GM18909 (cell line): ENCODE measurements at regions not wholly inside any gene's neighbourhood (a gene's known extent, or its start where the extent isn't known, plus 50 kb on each side); places are given as distances from the start of the nearest gene placed in this dataset.

Experiments used
- ATAC-seq: cut with Tn5 transposase; IDR thresholded peaks from one replicate; pipeline ENCODE4 v1.9.1; 2021; ENCODE audit warnings: mild to moderate bottlenecking; ENCODE audit not compliant: unreplicated experiment, poor library complexity

- ATAC-seq, result peak; percentile 80
Observed at GRCh38 chr7:95669513-95669912, 73.2 kb upstream of the PDK4 start.

GRCh38 chr7:95668504-95669018 is 72.2 kb upstream of the PDK4 start:
- no peak for ATAC-seq

- no peak for ATAC-seq
Observed at GRCh38 chr7:95662987-95663386, 66.7 kb upstream of the PDK4 start.

- ATAC-seq, result no peak
Observed at GRCh38 chr7:95660023-95660434, 63.7 kb upstream of the PDK4 start.

DNA sequence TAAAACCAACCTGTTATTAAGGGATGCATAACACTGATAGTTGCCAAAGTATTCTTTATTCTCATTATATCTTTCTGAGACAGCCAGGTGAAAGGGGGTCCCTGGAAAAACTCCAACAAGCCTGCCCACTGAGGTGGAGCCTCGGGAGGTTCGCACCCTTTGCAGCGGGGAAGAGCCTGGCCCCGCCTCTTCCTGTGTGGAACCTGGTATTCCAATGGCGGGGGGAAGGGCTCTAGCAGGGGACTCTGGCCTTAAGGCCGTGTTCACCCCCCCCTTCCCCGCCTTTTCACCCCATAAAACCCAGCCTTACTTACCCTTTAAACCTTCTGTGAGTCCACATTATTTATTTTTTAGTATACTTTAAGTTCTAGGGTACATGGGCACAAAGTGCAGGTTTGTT is 62.4 kb upstream of the PDK4 start:
- ATAC-seq, result no peak

- no peak for ATAC-seq
Observed at GRCh38 chr7:95649546-95649945, 53.2 kb upstream of the PDK4 start.

- ATAC-seq, result no peak
Observed at GRCh38 chr7:95646350-95646749, 50.0 kb upstream of the PDK4 start.
